SJCRH30 (cell line): ENCODE measurements at regions not wholly inside any gene's neighbourhood (a gene's known extent, or its start where the extent isn't known, plus 50 kb on each side); places are given as distances from the start of the nearest gene placed in this dataset.
"Not testable (repeated sequence)": the region's sequence is repeated elsewhere in the genome, so short reads cannot be mapped to it uniquely, and the experiment has no call there.

Source experiments
- DNase-seq, 2 experiments: peaks; one replicate each; pipeline ENCODE4 v3.0.0-alpha.2; 2015 to 2020
- H3K27ac ChIP-seq: fragments of 250-450 bp; sonication (Bioruptor Pico); 2 replicates; pipeline ENCODE4 v1.5.1; 2020; ENCODE audit warnings: mild to moderate bottlenecking, moderate library complexity
- H3K27me3 ChIP-seq: fragments of 250-450 bp; sonication (Bioruptor Pico); 2 replicates; pipeline ENCODE4 v1.5.1; 2020; ENCODE audit warnings: mild to moderate bottlenecking, moderate library complexity
- H3K36me3 ChIP-seq: fragments of 250-450 bp; sonication (Bioruptor Pico); 2 replicates; pipeline ENCODE4 v1.5.1; 2020; ENCODE audit warnings: mild to moderate bottlenecking, moderate library complexity
- H3K4me1 ChIP-seq: fragments of 250-450 bp; sonication (Bioruptor Pico); 2 replicates; pipeline ENCODE4 v1.5.1; 2020; ENCODE audit warnings: mild to moderate bottlenecking, moderate library complexity
- H3K4me3 ChIP-seq: fragments of 250-450 bp; sonication (Bioruptor Pico); 2 replicates; pipeline ENCODE4 v1.5.1; 2020; ENCODE audit warnings: mild to moderate bottlenecking, moderate library complexity
- H3K9me3 ChIP-seq: fragments of 250-450 bp; sonication (Bioruptor Pico); replicated peaks from 2 replicates; pipeline ENCODE4 v1.5.1; 2020; ENCODE audit warnings: mild to moderate bottlenecking, moderate library complexity

DNA sequence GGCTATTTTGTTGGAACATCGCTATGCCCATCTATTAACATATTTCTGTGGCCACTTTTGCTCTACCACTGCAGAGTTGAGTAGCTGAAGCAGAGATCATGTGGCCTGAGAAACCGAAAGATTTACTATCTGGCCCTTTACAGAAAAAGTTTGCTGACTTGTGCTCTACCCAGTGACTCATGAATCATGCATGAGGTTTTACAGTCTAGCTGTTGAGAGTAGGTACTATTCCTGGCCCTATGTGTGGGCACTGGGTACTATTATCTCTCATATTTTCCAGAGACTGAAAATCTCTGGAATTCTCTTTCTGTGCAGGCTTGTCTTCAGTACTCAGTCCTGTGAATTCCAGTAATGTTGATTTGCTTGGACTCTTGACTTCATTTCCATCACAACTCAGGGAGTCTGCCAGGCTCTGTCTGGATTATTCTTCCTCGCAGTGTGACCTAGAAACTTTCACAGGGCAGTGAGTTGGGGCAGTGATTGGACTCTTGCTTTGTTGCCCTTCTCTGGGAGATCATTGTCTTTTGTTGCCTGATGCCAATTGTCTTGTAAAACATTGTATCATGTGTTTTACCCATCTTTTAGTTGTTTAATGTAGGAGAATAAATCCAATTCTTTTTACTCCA is 121.3 kb upstream of the PRSS12 start:
- not testable (repeated sequence) for H3K27me3 ChIP-seq, DNase-seq, H3K4me3 ChIP-seq, H3K9me3 ChIP-seq, H3K27ac ChIP-seq, H3K4me1 ChIP-seq, H3K36me3 ChIP-seq

DNA sequence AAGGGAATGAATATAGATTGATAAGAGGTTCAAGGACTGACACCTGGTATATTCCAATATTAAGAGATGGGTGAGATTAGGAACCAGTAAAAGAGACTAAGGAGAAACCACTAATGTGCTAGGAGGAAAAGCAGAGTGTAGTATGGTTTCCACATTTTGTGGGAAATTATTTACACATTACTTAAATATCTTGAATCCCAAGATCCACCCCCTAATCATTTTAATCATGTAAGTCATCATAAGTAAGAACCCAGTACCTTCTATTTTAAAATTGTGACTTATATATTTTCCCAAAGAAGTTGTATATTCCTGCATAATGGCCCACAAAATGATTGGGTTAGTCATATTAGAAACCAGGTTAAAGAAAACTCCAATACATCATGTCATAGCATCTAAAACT is 122.0 kb upstream of the PRSS12 start:
- not testable (repeated sequence) for H3K36me3 ChIP-seq, H3K27ac ChIP-seq, DNase-seq, H3K27me3 ChIP-seq, H3K9me3 ChIP-seq, H3K4me1 ChIP-seq, H3K4me3 ChIP-seq

DNA sequence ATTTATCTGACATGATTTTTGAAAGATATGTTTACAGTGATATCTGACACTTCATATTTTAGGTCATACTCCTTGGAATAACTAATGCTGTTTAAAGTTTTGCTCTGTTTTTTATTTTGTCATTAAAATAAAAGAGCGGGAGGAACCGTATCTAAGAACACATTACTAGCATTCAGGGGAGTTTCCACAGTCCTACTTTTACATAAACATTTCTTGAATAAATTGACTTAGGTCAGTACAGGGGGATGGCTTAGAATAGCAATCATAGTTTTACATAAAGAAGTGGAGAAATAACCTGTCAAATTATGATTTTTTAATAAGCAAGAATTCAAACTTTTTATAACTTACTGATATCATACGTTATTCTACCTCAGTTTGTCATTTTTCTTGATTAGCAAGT is 123.1 kb upstream of the PRSS12 start:
- not testable (repeated sequence) for DNase-seq, H3K4me3 ChIP-seq, H3K4me1 ChIP-seq, H3K9me3 ChIP-seq, H3K27me3 ChIP-seq, H3K36me3 ChIP-seq, H3K27ac ChIP-seq

DNA sequence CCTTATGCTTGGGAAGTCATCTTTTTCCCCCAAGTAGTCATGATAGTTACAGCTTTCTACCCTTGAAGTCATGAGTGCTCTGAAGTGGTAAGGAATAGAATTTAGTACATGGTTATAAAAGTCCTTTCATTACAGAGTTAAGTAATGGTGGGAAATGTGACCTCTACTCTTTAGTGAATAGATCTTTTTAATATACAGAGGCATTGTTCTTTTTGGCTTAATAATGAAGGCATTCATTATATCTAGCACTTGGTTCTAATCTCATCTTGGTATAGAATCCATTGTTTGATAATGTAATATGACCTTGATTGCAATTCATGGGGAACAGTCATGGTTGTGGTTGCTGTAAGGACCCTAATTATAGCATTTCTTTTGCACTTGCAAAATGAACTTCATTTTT is 125.0 kb upstream of the PRSS12 start:
- H3K27me3 ChIP-seq, H3K4me3 ChIP-seq, H3K27ac ChIP-seq, H3K4me1 ChIP-seq, DNase-seq, H3K36me3 ChIP-seq, H3K9me3 ChIP-seq: not testable (repeated sequence)

DNA sequence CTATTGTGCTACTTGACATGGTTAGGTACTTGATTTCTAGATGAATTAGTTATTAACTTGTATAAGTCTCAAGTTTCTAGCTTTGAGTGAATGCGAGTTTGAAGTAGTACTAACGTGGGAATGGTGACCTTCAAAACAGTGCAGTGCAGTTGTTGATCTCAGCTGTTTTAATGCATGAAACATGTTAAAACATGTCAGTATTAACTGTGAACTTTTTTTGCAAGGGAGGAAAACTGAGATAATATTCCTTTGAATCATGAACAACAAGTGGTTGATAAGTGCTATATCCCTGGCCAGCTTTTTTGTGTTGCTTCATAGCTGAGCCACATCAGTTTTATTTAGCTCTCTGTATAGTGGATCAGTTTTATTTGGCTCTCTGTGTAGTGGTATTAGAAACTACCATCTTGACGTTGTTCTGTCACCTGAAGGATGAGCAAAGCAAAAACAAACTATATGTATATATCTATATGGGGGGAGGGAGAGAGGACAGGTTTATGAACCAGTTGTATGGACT is 133.1 kb upstream of the PRSS12 start:
- H3K4me1 ChIP-seq, H3K4me3 ChIP-seq, H3K36me3 ChIP-seq, H3K27ac ChIP-seq, H3K27me3 ChIP-seq, H3K9me3 ChIP-seq: not testable (repeated sequence)
- DNase-seq, result peak in 1 of 2 experiments; percentile 14

DNA sequence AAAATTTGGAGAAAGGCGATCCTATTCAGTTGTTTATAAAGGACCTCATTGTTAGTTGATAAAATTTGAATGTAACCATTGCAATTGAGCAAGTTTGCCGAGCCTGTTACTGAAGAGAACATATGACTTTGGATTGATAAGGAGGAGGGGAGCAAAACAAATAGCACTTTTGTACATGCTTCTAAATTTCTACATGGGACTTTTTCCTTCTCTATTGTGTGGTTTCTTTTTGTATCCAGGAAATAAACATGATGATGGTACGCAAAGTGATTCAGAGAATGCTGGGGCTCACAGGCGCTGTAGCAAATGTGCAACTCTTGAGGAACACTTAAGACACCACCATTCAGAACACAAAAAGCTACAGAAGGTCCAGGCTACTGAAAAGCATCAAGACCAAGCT is 140.2 kb upstream of the PRSS12 start:
- H3K27me3 ChIP-seq, result not testable (repeated sequence)

DNA sequence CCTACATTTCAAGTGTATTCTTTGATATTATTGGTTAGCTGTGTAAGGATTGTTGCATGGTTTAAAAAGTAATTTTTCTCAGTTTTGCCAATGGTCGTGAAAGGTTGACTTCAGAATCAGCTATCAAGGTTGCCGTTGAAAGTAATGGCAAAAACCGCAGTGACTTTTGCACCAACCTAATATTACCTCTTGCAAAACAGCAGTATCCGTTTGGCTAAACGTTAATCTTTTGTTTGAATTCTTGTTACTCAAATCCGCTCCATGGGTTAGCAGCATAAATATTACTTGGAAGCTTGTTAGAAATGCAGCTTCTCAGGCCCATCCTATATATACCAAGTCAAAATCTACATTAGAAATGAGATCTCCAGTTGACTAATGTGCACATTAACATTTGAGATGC is 141.6 kb upstream of the PRSS12 start:
- not testable (repeated sequence) for H3K27me3 ChIP-seq, H3K4me1 ChIP-seq, H3K9me3 ChIP-seq, H3K27ac ChIP-seq, H3K36me3 ChIP-seq, DNase-seq, H3K4me3 ChIP-seq

More for the DNA sequence above, 140.2 kb upstream of the PRSS12 start:
- not testable (repeated sequence) for H3K4me3 ChIP-seq, H3K9me3 ChIP-seq, H3K4me1 ChIP-seq, DNase-seq, H3K27ac ChIP-seq, H3K36me3 ChIP-seq

DNA sequence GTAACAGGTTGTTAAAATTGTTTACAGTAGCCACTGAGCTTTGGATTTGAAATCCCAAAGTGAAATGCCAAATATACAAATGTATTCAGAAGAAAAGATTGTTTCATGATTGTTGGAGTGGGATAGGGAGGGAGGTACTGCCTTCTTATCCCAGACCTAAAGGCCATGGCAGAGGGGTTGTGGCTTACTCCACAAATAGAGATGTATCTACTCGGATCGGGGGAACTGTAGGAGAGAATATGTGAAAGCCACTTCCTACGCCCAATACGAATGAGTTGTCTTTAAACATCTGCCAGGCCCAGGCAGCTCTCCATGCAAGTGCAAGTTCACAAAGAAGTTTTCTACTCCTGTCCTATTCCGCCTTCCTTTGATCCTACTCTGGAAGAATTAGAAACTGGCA is 150.2 kb upstream of the PRSS12 start:
- not testable (repeated sequence) for H3K27me3 ChIP-seq, H3K27ac ChIP-seq, H3K9me3 ChIP-seq, DNase-seq, H3K4me1 ChIP-seq, H3K36me3 ChIP-seq, H3K4me3 ChIP-seq

DNA sequence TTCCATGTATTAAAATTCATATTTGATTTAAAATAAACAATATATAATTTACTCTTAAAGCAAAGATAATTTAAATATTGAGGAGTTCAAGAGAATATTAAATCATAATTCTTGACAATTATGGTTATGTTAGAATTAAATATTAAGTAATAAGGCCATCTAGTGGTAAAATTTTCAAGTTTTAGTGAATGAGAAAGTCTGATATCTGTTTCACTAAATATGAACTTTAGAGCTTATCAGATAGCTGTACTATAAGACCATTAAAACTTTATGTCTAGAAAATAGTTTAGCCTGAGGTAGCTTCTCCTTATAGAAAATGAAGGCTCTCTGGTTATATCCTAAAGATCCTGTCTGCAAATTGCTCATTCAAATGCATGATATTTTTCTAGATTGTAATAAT is 152.1 kb upstream of the PRSS12 start:
- not testable (repeated sequence) for H3K4me1 ChIP-seq, H3K36me3 ChIP-seq, H3K9me3 ChIP-seq, H3K4me3 ChIP-seq, H3K27ac ChIP-seq, H3K27me3 ChIP-seq
- peak in 1 of 2 experiments; percentile 13 for DNase-seq

DNA sequence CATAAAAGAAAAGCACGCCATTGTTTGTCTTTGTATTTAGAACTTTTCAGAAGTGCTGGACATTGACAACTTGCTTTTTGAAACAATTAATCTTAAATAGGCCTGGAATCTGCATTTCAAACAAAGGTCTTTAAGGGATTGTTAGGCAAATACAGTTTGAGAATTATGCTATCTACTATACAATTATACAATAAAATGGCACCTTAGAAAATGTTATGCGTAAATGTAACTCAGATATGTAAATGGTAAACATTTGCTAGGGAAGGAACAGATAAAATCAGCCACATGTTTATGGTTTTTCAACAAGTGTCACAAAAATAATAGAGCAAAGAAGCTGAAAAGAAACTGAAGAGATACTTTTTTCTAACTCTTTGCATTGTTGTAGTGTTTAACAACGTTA is 152.7 kb upstream of the PRSS12 start:
- H3K4me1 ChIP-seq, DNase-seq, H3K9me3 ChIP-seq, H3K27me3 ChIP-seq, H3K27ac ChIP-seq, H3K36me3 ChIP-seq, H3K4me3 ChIP-seq: not testable (repeated sequence)

DNA sequence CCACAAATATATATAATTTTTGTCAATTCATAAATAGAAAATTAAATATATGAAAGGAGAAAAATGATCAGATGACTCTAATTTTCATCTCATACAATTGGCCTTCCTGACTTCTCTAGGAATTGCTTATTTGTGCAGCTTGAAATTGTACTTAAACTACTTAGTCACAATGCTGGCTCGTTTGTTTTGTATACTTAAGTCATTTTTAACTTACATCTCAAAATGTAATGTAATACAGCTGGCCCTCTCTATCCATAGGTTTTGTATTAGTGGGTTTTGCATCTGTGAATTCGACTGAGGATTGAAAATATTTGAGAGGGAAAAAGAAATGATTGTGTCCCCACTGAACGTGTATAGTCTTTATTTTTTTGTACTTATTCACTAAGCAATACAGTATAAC is 160.1 kb upstream of the PRSS12 start:
- DNase-seq, H3K27me3 ChIP-seq, H3K4me3 ChIP-seq, H3K36me3 ChIP-seq, H3K27ac ChIP-seq, H3K4me1 ChIP-seq, H3K9me3 ChIP-seq: not testable (repeated sequence)

DNA sequence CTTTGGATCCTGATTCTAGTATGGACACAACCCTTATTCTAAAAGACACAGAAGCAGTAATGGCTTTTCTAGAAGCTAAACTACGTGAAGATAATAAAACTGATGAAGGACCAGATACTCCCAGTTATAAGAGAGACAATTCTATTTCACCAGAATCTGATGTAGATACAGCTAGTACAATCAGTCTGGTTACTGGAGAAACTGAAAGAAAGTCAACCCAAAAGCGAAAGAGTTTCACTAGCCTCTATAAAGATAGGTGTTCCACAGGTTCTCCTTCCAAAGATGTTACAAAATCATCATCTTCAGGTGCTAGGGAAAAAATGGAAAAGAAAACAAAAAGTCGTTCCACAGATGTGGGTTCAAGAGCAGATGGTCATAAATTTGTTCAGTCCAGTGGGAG is 161.5 kb upstream of the PRSS12 start:
- not testable (repeated sequence) for H3K27ac ChIP-seq, H3K36me3 ChIP-seq, DNase-seq, H3K4me1 ChIP-seq, H3K27me3 ChIP-seq, H3K9me3 ChIP-seq, H3K4me3 ChIP-seq

DNA sequence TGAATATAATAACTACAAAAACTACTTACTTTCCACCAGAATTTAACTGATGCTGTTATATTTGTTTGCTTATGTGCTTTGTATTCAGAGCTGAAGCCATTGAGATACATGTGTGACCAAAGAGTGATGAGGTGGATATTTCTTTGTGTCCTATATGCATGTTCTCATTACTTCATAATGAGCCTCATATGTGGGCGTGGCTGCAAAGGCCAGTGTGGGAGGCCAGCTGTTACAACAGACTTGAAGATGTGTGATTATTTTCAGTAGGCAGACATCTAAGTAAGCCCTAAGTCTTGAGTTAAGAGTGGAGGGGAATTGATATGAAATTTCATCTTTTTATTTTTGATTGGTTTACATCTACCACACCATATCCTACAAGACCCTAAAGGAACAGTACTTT is 163.3 kb upstream of the PRSS12 start:
- H3K36me3 ChIP-seq, H3K4me1 ChIP-seq, H3K9me3 ChIP-seq, H3K4me3 ChIP-seq, H3K27ac ChIP-seq, H3K27me3 ChIP-seq: not testable (repeated sequence)
- peak; percentile 14 to 44 for DNase-seq

DNA sequence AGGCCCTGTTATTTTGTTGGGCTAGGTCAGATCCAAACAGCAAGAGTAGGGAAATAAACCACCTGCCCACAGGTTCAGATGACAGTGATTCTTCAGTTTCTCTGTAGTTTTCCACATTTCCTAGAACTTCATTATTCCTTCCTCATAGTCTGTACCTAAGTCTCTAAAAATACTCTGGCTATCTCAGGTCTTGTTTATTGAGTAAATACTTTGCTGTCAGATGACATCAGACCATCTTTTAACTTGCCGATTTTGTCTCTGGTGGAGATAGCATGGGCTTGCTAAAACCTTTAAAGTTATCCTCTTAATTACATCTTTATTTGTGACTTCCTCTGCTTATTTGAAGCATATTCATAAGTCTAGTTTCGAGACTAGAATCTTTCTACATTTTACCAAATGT is 155.1 kb upstream of the METTL14 start:
- H3K4me1 ChIP-seq, H3K36me3 ChIP-seq, H3K9me3 ChIP-seq, H3K27ac ChIP-seq, H3K27me3 ChIP-seq, H3K4me3 ChIP-seq, DNase-seq: not testable (repeated sequence)

DNA sequence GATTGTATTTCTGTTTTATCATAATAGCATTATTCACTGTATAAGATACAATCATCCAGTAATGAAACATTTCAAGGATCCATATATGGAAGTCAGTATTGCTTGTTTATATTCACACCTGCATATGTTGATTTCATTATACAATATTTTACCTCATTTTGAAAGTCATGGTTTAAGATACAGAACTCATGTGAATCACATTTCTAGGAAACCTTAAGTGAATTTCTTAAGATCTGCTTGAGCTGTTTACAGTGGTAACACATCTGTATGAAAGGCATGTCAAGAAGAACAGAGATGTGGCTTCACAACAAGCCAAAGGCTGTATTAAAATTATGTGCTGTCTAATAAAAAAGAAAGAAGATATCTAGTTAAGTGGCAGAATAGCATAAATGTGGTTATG is 153.2 kb upstream of the METTL14 start:
- H3K9me3 ChIP-seq, result not testable (repeated sequence)

DNA sequence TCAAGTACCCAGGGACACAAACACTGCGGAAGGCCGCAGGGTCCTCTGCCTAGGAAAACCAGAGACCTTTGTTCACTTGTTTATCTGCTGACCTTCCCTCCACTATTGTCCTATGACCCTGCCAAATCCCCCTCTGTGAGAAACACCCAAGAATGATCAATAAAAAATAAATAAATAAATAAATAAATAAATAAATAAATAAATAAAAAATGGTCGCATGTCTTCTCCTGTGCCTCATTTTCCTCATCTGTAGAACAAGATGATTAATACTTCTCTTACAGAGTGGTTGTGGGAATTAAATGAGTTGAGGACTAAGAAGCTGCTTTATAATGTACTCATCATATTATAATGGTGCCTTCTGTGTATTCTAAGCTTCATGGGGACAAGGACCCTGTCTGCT is 149.4 kb upstream of the METTL14 start:
- H3K9me3 ChIP-seq, H3K36me3 ChIP-seq, H3K4me1 ChIP-seq, H3K27me3 ChIP-seq, DNase-seq, H3K27ac ChIP-seq, H3K4me3 ChIP-seq: not testable (repeated sequence)

More for the DNA sequence above, 153.2 kb upstream of the METTL14 start:
- H3K4me1 ChIP-seq, H3K27me3 ChIP-seq, H3K36me3 ChIP-seq, H3K27ac ChIP-seq, DNase-seq, H3K4me3 ChIP-seq: not testable (repeated sequence)
